ENCODE measurements at regions not wholly inside any gene's neighbourhood (a gene's known extent, or its start where the extent isn't known, plus 50 kb on each side); places are given as distances from the start of the nearest gene placed in this dataset.
A peak's percentile ranks its signal among the peaks of the same experiment; 100 is the strongest.
"Not testable (repeated sequence)": the region's sequence is repeated elsewhere in the genome, so short reads cannot be mapped to it uniquely, and the experiment has no call there.

GRCh38 chr4:64216741-64217140 lies 192.5 kb downstream of the TECRL start:
- no peak for DNase-seq

- DNase-seq: no peak
Measured at GRCh38 chr4:64205376-64205775, 203.9 kb downstream of the TECRL start.

GRCh38 chr4:64200001-64200555 lies 209.2 kb downstream of the TECRL start:
- DNase-seq: no peak

DNA sequence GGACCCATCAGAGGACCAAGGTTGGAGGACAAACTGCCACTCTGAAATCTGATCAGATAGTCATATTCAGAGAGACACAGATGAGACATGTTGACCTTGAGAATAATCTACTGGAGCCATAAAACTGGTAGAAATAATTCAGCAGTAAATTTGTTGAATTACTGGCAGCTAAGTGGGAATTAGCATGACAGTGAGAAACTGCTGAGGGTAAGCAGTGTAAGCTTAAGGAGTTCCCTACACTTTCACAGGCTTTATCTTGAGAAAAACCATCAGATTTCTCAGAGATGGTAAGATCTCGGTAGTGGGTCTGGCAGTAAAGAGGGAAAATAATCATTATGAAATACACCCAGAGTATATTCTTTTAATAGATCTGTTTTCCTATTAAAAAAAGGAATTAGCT lies 213.7 kb downstream of the TECRL start:
- DNase-seq: no peak

GRCh38 chr4:64192731-64193412 lies 216.4 kb downstream of the TECRL start:
- no peak for DNase-seq

GRCh38 chr4:64174247-64174882 lies 234.9 kb downstream of the TECRL start:
- no peak for DNase-seq

DNA sequence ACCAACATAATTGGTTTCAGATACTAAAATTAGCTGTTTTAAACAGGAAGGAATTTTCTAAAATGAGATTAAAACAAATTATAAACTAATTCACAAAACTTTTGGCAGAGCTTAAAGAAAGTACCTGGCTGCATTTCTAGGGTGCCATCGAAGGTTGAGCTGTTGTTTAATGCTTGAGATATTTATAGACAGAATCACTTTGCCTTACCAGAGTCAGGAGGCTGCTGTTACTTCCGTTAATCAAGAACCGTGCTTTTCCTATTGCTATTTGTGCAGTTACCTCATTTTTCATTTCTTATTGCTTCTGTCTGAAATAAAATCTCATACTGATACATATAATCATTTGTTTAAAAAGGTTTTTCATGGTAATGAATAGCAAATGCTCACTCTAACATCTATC lies 242.9 kb downstream of the TECRL start:
- no peak for DNase-seq

- DNase-seq: peak; percentile 43
Measured at GRCh38 chr4:64158648-64159326, 250.5 kb downstream of the TECRL start.

DNA sequence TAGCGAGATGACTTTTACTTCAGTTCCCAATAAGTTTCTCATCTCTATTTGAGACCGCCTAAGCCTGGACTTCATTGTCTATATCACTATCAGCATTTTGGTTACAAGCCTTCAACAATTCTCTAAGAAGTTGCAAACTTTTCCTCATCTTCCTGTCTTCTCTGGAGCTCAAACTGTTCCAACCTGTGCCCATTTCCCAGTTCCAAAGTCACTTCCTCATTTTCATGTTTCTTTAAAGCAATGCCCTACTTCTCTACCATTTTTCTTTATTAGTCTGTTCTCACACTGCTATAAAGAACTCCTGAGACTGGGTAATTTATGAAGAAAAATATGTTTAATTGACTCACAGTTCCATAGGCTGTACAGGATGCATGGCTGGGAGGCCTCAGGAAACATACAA lies 251.9 kb downstream of the TECRL start:
- DNase-seq: no peak

- no peak for DNase-seq
Measured at GRCh38 chr4:64156253-64156652, 253.0 kb downstream of the TECRL start.

DNA sequence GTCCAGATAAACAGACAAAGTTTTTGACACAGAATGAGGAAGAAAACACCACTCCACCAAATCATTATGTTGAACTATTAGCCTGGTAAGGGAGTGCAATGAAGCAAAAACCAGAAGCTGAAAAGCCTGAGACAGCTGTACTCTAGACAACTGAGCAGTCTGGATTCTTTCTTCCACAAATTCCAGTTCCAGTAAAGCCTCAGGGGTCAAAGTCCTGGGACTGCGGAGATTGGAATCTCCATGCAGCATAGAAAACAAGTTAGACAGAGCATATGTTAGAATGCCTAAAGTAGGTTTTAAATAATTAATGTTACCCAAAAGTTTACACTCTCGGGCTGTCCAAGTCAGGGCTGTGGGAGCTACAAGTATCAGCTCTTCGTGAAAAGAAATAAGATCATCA lies 263.2 kb downstream of the TECRL start:
- no peak for DNase-seq

DNA sequence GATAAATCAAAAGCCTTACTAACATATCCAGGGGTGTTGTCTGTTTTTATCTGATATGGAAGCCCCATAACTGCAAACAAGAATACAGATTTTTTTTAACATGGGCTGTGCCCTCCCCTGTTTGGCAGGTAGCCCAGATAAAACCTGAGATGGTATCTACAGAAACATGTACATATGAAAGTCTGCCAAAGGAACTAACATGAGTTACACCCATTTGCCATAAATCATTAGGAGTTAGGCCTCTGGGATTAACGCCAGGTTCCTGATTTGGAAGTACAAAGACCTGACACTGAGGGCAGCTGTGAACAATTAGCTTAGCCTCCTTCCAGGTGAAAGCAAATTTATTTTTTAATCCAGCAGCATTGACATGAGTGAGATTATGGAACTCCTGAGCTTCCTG lies 264.3 kb downstream of the TECRL start:
- DNase-seq: no peak

DNA sequence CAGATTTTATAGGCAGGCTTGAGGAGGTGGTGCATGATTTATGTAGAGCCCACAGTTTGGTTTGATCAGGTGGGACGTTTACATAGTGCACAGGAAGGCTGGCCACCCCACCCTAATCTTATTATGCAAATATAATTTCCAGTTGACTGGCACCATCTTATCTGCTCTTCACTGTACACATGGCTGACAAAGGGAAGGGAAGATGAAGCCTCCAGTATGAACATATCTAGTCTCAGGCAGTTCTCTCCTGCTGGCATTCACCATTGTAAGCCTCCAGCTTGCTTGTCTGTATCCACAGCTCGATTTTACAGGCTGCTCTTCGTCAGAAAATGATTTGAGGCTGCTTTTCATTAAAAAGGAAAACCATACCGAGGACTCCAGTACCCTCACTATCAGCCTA lies 278.3 kb downstream of the TECRL start:
- no peak for DNase-seq

GRCh38 chr4:64125354-64125753 lies 283.9 kb downstream of the TECRL start:
- DNase-seq: no peak

- DNase-seq: no peak
Measured at GRCh38 chr4:64121803-64122202, 287.4 kb downstream of the TECRL start.

- DNase-seq: no peak
Measured at GRCh38 chr4:64105903-64106302, 303.3 kb downstream of the TECRL start.

GRCh38 chr4:64095398-64095797 lies 313.9 kb downstream of the TECRL start:
- no peak for DNase-seq

DNA sequence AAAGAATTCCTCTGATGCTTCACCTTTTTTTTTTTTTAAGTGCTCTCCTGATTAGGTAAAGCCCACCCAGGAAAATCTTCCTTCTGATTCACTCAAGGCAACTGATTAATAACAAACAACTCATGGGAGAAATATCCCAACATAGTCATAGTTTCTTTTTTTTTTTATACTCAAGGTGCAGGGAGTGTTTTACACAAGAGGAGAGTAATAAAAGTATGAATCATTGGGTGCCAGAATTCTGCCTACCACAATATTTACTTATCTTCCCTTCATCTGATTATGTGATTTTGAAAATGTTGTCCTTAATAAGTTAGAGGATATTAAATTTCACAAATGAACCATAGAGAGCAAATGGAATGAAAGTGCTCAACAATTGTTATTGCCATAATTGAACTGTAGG lies 329.9 kb downstream of the TECRL start:
- no peak for DNase-seq

- DNase-seq: no peak
Measured at GRCh38 chr4:64068096-64068495, 341.2 kb downstream of the TECRL start.

GRCh38 chr4:64062991-64063390 lies 346.3 kb downstream of the TECRL start:
- no peak for DNase-seq

GRCh38 chr4:64037033-64037432 lies 372.2 kb downstream of the TECRL start:
- DNase-seq: not testable (repeated sequence)

- DNase-seq: no peak
Measured at GRCh38 chr4:64022560-64022959, 386.7 kb downstream of the TECRL start.

DNA sequence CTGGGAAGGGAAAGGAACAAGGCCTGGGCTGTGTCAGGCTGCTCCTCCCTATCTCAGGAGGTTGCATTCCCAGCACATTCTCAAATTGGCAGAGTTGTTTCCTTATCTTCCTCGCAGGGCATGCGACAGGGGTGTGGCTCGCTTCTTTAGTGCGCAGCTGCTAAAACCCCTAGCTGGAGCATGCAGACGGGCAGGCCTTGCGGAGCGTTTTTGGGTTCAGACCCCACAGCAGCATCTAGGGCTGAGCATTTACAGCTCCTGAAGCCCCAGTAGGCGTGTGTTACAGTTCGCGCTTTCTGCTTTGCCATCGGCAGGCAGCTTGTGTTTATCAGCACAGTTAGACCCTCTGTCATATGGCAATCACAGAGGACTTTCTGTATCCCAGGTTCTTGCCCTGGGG lies 392.4 kb downstream of the TECRL start:
- no peak for DNase-seq

- DNase-seq: no peak
Measured at GRCh38 chr4:64014647-64015046, 394.6 kb downstream of the TECRL start.

All from stimulated activated CD4-positive, alpha-beta T cell treated with anti-CD3 and anti-CD28 coated beads, Interleukin-4, amount 100 ng/mL, for 24 hours (primary cell).